Smooth muscle cell (in vitro differentiated cells): ENCODE measurements at regions not wholly inside any gene's neighbourhood (a gene's known extent, or its start where the extent isn't known, plus 50 kb on each side); places are given as distances from the start of the nearest gene placed in this dataset.

Experiments
- DNase-seq: peaks from one replicate; lab custom pipeline; 2025; ENCODE audit not compliant: unreplicated experiment; lab: John Stamatoyannopoulos, UW
- H2AFZ ChIP-seq: fragments of 200-600 bp; sonication (generic); 2 replicates; pipeline ENCODE4 v1.6.0; 2016; ENCODE audit warnings: antibody characterized with exemption, low read depth, mild to moderate bottlenecking
- H3F3A ChIP-seq: fragments of 200-600 bp; sonication (generic); 2 replicates; pipeline ENCODE4 v1.6.0; 2017; ENCODE audit warnings: antibody characterized with exemption, low read depth
- H3K27ac ChIP-seq: fragments of 200-600 bp; sonication (generic); 2 replicates; pipeline ENCODE4 v1.5.1; 2016; ENCODE audit warnings: low read depth, mild to moderate bottlenecking
- H3K27me3 ChIP-seq: fragments of 200-600 bp; sonication (generic); 2 replicates; pipeline ENCODE4 v1.6.1; 2016; ENCODE audit warnings: low read depth, mild to moderate bottlenecking
- H3K36me3 ChIP-seq: fragments of 200-600 bp; sonication (generic); 2 replicates; pipeline ENCODE4 v1.5.1; 2016; ENCODE audit warnings: low read depth
- H3K4me1 ChIP-seq: fragments of 200-600 bp; sonication (generic); 2 replicates; pipeline ENCODE4 v1.5.1; 2016; ENCODE audit warnings: low read depth
- H3K4me2 ChIP-seq: fragments of 200-600 bp; sonication (generic); 2 replicates; pipeline ENCODE4 v1.6.0; 2016; ENCODE audit warnings: mild to moderate bottlenecking
- H3K4me3 ChIP-seq: fragments of 200-600 bp; sonication (generic); 2 replicates; pipeline ENCODE4 v1.5.1; 2016; ENCODE audit warnings: mild to moderate bottlenecking
- H3K79me2 ChIP-seq: fragments of 200-600 bp; sonication (generic); 2 replicates; pipeline ENCODE4 v1.6.0; 2016; ENCODE audit warnings: low read depth, mild to moderate bottlenecking
- H3K9ac ChIP-seq: fragments of 200-600 bp; sonication (generic); 2 replicates; pipeline ENCODE4 v1.6.0; 2016; ENCODE audit warnings: low read depth
- H3K9me3 ChIP-seq: fragments of 200-600 bp; sonication (generic); replicated peaks from 2 replicates; pipeline ENCODE4 v1.5.1; 2016; ENCODE audit warnings: low read depth
- H4K20me1 ChIP-seq: fragments of 200-600 bp; sonication (generic); 2 replicates; pipeline ENCODE4 v1.6.0; 2016; ENCODE audit warnings: low read depth
- WGBS: methylation state at CpG from one replicate; pipeline ENCODE4 v1.1.7; 2016; ENCODE audit warnings: low lambda C conversion rate; 5-methylcytosine and 5-hydroxymethylcytosine counted together
- TF ChIP-seq, protein P1 (sequence below): fragments of 200-600 bp; sonication (generic); IDR thresholded peaks from 2 replicates; pipeline ENCODE4 v1.5.1; 2017; ENCODE audit warnings: borderline replicate concordance, mild to moderate bottlenecking, antibody characterized with exemption; ENCODE audit not compliant: insufficient read depth, poor library complexity, severe bottlenecking

DNA sequence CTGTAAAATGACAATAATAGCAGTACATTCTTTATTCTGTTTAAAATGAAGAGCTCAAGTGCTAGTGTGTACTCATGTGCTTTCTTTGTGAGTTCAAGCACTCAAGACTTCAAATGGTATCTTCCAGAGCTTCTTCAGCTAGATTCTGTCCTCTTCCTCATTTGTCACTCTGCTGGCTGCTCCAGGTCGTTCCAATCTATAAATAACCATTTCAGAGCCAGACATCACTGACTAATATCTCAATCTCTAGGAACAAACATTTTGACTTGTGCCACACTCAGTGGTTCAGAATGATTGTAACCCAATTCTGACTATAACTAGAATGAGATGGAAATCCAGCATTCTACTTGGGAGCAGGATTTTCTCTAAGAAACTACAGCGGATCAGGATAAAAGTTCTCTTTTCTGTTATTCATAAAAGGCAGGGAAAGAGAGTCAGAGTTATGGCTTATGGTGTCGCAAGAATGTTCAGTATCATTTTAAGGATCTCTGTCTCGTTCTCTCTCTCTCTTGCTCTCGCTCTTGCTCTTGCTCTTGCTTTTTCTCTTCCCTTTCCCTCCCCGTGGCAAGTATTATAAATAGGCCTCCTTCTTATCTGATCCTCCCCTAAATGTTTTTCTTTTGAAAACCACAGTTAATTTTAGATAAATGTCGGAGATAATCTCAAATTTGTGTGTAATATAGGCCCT, 116.3 kb upstream of the MAF start:
- Histone ChIP-seq H3K4me3 (no peak overlapping the region), H3K27ac (peak overlapping the region; percentile 65), H3F3A (peaks cover 9% of the 10 kb centered on the region), H3K79me2 (no peaks in the 10 kb centered on the region), H3K4me2 (peak overlapping the region; percentile 71), H3K9me3 (no peaks in the 10 kb centered on the region), H4K20me1 (no peaks in the 10 kb centered on the region), H3K4me1 (peaks cover 14% of the 10 kb centered on the region), H2AFZ (peak overlapping the region; percentile 84), H3K27me3 (no peaks in the 10 kb centered on the region), H3K9ac (peak overlapping the region; percentile 18), H3K36me3 (no peaks in the 10 kb centered on the region)
- DNase-seq, result no peak
- TF ChIP-seq, protein P1, sequence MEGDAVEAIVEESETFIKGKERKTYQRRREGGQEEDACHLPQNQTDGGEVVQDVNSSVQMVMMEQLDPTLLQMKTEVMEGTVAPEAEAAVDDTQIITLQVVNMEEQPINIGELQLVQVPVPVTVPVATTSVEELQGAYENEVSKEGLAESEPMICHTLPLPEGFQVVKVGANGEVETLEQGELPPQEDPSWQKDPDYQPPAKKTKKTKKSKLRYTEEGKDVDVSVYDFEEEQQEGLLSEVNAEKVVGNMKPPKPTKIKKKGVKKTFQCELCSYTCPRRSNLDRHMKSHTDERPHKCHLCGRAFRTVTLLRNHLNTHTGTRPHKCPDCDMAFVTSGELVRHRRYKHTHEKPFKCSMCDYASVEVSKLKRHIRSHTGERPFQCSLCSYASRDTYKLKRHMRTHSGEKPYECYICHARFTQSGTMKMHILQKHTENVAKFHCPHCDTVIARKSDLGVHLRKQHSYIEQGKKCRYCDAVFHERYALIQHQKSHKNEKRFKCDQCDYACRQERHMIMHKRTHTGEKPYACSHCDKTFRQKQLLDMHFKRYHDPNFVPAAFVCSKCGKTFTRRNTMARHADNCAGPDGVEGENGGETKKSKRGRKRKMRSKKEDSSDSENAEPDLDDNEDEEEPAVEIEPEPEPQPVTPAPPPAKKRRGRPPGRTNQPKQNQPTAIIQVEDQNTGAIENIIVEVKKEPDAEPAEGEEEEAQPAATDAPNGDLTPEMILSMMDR, result no peak
- WGBS, result 18% methylated on average over 7 of the region's 7 CpGs

DNA sequence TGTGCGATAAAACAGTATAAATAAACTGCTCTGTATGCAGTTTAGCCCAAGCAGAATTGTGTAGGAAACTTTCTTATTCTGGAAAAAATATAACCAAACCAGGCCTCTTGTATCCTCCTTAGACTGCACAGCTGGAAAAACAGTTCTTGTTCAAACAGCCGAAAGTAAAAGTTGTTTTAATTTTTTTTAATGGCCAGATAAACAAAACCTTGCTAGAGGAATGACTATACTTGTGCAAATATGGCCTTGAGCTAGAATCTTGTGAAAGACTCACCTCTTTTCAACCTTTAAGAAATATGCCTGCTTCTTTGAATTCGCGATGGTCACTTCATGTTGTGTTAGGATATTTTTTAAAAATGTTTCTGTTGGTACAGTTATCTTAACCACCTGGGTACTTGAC, 114.5 kb upstream of the MAF start:
- Histone ChIP-seq H3K27ac (no peak overlapping the region), H3F3A (peaks cover 9% of the 10 kb centered on the region), H3K36me3 (no peaks in the 10 kb centered on the region), H4K20me1 (no peaks in the 10 kb centered on the region), H3K9ac (no peak overlapping the region), H3K27me3 (no peaks in the 10 kb centered on the region), H3K4me2 (no peak overlapping the region), H2AFZ (no peak overlapping the region), H3K4me1 (peaks cover 14% of the 10 kb centered on the region), H3K9me3 (no peaks in the 10 kb centered on the region), H3K4me3 (no peak overlapping the region), H3K79me2 (no peaks in the 10 kb centered on the region)
- TF ChIP-seq, protein P1, result no peak
- no peak for DNase-seq
- 71% methylated on average over 4 of the region's 4 CpGs for WGBS

DNA sequence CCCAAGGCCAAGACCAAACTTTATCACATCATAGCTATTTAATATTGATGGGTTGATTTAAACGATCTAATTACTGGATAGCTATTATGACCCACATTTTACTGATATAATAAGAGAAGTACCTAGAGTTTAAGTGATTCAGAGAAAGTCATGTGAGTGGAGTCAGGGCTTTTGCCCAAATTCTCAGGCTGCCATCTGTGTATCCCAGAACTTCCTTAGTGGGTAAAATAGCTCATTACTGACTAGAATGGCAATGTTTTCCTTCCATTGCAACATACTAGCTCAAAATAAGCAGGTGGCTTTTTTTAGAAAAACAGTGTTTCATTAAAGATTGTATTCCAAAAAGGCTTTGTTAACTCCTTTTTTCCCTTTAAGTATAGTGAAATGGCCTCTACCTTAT, 113.9 kb upstream of the MAF start:
- no peak for DNase-seq
- Histone ChIP-seq H3K4me3 (no peak overlapping the region), H3K27ac (no peak overlapping the region), H3K36me3 (no peaks in the 10 kb centered on the region), H3K79me2 (no peaks in the 10 kb centered on the region), H3K4me2 (no peak overlapping the region), H3K27me3 (no peaks in the 10 kb centered on the region), H3F3A (peaks cover 9% of the 10 kb centered on the region), H3K9ac (no peak overlapping the region), H3K4me1 (peaks cover 14% of the 10 kb centered on the region), H3K9me3 (no peaks in the 10 kb centered on the region), H2AFZ (no peak overlapping the region), H4K20me1 (no peaks in the 10 kb centered on the region)
- TF ChIP-seq, protein P1, result no peak
- 93% methylated on average over 1 of the region's 1 CpG for WGBS
